ENCODE measurements at regions not wholly inside any gene's neighbourhood (a gene's known extent, or its start where the extent isn't known, plus 50 kb on each side); places are given as distances from the start of the nearest gene placed in this dataset.

GRCh38 chr3:54040476-54040875 is 81.9 kb upstream of the CACNA2D3 start (continued):
- no peak for TF ChIP-seq REST (IDR thresholded peaks at IDR 0.05; ENCODE audit: low read depth)
- TF ChIP-seq RAD21 (IDR thresholded peaks at IDR 0.05; ENCODE audit: low read depth): no peak
- TF ChIP-seq SP1 (IDR thresholded peaks at IDR 0.05; ENCODE audit: low read depth): no peak

- Histone ChIP-seq H3K36me3 (ENCODE audit: control insufficient read depth in 1 of 2, insufficient read depth in 2 of 2, low read length in 2 of 2) (no peaks in the 10 kb centered on the region), H4K20me1 (ENCODE audit: insufficient read depth) (no peaks in the 10 kb centered on the region), H3K9me3 (ENCODE audit: control insufficient read depth in 1 of 2, insufficient read depth in 1 of 2, low read depth in 1 of 2, low read length in 2 of 2) (no peaks in the 10 kb centered on the region), H3K4me1 (ENCODE audit: control insufficient read depth in 1 of 2, insufficient read depth in 2 of 2, low read length in 2 of 2) (peaks cover 6 to 8% of the 10 kb centered on the region in 2 experiments; a peak in 1 of 4 replicates), H3K27me3 (ENCODE audit: insufficient read depth, low read length) (no peaks in the 10 kb centered on the region), H3K79me2 (ENCODE audit: insufficient read depth, low read length) (no peaks in the 10 kb centered on the region), H3K4me2 (ENCODE audit: low read length) (no peak overlapping the region), H3K4me3 (replicated peaks in 1 of 2; ENCODE audit: low read depth in 1 of 2, low read length in 2 of 2) (no peak overlapping the region), H3K9ac (ENCODE audit: low read length) (no peak overlapping the region), H3K27ac (ENCODE audit: low read depth, low read length) (no peak overlapping the region), H3K9me2 (ENCODE audit: insufficient read depth) (peaks cover 3% of the 10 kb centered on the region; the same call in 1 of the 2 replicates), H2AFZ (ENCODE audit: low read depth, low read length, poor library complexity, severe bottlenecking) (no peak overlapping the region)
- no peak for ATAC-seq
- POLR2A ChIA-PET: no interaction called here
- RAD21 ChIA-PET (ENCODE audit: low non-redundant PET in 1 of 2, low total read pairs in 2 of 2, uncharacterized antibody in 2 of 2, unreplicated experiment in 2 of 2): no interaction called here
- CTCF ChIA-PET: no interaction called here
- TF ChIP-seq CTCF (IDR thresholded peaks at IDR 0.05 in 2 of 3, conservative IDR thresholded peaks at IDR 0.05 in 1 of 3; ENCODE audit: borderline replicate concordance in 1 of 3, insufficient read depth in 1 of 3, low read depth in 2 of 3, low read length in 2 of 3) (no peak), SP1 (IDR thresholded peaks at IDR 0.05; ENCODE audit: low read depth) (no peak), EGR1 (IDR thresholded peaks at IDR 0.05; ENCODE audit: low read depth) (no peak), CBX3 (IDR thresholded peaks at IDR 0.05; ENCODE audit: low read depth) (no peak), RAD21 (IDR thresholded peaks at IDR 0.05; ENCODE audit: low read depth) (no peak)
- intact Hi-C loops (cut with micrococcal nuclease): no loop called here
- DNase-seq (ENCODE audit: low read depth, low spot score): no peak
- no TSS peak for BruUV-seq (replicated peaks)
Measured at GRCh38 chr3:54038391-54038790, 84.0 kb upstream of the CACNA2D3 start.
